ENCODE measurements at regions not wholly inside any gene's neighbourhood (a gene's known extent, or its start where the extent isn't known, plus 50 kb on each side); places are given as distances from the start of the nearest gene placed in this dataset.

DNA sequence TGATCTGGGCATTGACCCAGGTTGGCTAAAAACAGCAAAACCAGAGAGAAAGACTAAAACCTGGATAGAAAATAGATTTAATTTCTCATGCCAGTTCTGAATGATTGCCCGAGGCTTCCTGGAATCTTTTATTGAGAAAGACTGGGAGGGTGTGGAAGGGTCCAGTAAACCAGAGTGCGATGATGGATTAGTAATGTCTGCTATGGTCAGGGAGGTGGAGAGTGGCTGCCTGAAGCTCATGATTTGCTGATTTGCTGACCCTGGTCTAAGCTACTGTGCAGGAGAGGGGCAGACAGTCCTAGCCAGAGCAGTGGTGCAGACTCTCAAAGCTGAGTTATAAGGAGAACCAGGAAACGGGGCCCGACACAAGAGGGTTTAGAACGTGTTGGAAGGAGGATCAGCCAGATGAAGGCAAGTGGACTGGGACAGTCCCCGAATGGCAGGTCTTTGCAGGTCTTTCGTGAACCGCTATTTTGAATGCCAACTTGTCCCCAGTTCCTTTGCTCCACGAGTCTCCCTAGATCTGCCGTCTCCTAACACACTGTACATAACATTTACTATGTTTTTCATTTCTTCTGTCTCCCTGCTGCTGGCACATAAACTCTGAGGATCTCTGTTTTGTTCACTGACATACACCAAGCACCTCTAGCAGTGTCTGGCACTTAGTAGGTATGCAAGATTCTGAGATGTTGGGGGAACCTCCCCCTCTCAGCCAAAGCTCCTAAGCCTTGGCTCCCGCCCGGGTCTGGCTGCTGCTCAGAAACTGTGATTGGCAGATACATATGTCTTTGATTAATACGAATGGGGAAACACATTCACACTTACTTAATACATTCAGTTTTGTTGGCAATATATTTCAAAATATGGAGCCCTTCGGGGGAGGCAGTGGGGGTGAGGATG, 237.3 kb upstream of the TNRC6C start:
- no peak for DNase-seq

DNA sequence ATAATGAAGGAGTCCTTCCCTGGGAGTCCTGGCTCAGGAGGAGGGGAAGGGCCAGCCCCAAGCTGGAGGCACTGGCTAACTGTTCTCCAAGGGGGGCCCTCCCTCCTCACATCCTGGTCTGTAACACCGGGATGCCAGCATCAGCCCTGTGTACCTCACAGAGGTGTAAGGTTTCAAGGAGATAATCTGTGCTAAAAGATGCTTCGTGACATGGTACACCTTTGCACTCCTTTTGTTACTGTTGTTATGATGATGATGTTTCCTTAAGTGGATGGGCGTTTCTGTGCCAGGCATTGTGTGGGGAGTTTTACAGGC, 236.7 kb upstream of the TNRC6C start:
- no peak for DNase-seq

DNA sequence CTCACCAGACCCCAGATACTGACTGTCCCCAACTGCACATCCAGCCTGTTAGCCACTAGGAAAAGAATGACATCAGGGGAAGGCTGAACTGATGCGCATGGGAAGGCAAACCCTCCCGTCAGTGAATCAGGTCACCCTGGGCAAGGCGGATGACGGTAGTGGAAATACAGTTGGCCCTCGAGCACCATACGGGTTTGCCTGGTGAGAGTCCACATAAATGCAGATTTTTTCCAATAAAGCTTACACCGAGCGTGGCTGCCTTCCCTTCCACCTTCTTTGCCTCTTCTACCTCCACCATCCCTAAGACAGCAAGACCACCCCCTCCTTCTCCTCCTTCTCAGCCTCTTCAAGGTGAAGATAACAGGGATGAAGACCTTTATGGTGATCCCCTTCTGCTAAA, 236.1 kb upstream of the TNRC6C start:
- DNase-seq, result no peak

DNA sequence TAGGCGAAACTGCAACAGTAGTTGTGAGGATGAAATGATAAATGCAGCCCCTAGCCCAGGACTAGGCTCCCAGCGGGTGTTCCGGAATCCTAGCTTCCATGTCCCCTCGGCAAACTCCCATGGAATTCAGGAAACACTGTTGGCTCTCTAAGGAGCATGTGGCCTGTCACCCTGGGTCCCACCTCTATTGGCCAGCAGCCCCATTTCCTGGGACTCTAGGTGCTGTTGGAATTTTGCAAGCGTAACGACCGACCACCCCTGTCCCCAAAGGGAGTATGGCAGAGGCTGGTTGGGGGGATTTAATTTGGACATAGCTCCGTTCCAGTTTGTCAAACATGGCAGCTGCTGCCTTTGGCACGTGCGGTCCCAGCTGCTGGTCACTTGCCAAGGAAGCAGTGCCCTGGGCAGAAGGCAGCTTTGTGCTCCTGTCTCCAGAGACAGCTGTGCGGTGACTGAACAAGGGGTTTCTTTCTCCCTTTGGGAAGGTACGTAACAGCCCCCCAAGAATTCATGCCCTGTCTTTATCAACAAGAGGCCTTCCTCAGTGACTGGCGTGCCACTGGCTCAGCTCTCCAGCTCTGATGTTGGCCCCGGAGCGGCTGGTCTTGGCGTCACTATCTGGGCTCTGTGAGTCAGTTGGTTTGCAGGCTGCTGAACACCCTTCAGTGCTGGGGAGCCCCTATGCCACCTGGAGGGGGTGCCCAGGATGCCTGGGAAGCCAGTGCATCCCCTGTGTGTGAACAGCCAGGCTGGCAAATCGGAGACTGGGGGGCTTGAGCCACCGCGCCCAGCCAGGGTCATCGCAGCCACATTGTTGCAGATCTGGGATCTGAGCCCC, 235.2 kb upstream of the TNRC6C start:
- no peak for DNase-seq

DNA sequence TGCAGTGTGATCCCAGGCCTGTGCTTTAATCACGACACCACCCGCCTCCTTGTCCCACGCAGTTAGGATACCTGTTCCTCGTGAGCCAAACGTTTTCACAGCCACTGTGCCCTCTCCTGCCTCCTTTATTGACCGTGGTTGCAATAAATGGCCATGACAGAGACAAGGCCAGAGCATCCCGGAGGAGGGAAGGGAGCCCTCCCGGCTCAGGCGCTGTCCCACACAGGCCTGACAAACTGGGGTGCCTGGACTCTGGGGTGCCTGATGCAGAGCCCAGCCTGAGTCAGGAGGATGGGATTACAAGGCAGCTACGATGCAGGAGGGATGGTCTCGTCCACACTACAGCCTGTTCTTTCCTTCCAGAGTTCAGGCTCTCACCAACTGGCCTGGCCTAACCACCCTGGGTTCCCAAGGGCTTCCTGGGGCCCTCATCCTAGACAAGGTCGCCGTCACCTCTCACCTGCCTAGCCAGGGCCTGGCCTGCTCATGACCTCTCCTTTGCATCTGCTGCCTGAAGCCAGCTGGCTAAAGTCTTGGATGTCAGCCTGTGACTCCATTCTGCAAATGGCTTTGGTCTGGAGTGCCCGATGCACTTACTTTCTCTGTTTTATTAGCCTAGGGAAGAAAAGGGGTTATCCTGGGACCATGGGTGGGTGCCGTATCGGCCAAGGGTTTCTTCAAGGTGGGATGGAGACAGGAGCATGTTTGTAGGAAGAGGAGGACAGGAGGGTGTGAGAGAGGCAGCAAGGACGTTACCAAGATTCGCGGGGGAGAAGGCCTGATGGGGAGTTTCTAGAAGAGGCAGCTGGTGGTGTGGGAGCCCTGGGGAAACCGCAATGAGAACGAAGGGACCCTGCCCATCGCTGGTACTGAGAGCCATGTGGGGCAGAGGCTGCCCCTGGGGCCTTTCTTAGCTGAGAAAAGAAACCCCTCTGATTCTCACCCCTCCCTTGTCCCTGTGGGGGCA, 234.3 kb upstream of the TNRC6C start:
- no peak for DNase-seq

DNA sequence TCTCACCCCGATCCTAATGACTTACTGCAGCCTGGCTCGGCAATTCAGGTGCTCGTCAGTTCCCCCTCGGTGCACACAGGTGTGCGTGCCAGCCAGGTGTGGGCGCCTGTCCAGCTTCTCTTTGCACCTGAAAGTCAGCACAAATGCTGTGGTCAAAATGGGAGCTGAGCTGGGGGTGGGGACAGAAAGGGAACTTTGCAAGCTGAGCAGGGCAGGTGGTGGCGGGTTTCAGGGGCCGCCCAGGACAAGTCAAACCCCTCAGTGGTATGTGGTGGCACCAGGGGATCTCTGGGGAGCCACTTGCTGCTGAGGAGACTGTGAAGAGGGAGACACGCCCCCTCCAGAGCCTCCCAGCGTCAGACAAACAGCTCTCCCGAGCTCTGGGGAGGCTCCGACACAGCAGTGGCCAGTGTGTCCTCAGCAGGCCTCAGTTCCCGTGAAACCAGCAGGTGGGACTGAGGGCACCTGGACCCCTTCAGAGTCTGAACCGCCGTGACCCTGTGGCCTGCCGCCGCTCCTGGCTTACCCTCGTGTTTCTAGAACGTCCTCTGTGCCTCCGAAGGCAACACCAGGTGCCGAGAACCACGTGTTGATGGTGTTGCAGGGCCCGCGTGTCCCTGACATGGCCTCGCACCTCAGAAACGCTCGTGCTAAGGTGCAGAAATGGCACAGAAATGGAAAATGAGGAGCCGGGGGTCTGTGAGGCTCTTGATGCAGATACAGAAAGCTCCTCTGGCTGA, 233.5 kb upstream of the TNRC6C start:
- no peak for DNase-seq

DNA sequence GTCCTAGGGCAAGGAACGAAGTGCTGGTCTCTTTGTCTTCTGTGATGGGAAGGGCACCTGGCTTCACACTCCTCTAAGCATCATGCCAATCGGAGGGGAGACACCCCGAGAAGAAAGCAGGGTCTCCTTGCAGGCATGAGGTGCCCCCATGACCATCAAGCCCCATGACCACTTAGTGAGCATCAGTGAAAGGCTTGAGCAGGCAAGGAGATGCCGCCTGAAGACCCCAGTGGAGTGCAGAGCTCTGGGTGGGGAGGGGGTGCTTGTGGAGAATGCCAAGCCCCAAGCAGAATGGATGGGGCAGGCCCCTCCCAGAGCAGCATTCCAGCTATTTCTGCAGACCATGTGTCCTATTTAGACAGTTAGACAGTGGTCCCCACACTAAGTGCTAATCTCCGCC, 232.7 kb upstream of the TNRC6C start:
- DNase-seq, result no peak

DNA sequence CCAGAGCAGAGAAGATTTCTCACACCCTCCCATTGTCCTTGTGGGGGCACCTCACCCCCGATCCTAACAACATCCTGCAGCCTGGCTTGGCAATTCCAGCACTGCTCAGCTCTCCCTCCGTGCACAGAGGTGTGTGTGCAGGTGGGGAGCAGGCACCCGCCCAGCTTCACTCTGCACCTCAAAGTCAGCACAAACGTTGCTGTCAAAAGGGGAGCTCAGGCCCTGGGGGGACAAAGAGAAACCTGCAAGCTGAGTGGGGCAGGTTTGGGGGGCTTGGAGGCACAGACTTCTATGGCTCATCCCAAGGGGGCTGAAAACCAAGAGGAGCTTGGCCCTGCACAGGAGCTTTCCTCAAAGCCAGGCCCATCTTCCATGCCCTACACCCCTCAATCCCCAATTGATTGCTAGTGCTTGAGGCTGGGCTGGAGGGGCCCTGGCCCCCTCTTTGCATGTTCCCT, 231.9 kb upstream of the TNRC6C start:
- no peak for DNase-seq

DNA sequence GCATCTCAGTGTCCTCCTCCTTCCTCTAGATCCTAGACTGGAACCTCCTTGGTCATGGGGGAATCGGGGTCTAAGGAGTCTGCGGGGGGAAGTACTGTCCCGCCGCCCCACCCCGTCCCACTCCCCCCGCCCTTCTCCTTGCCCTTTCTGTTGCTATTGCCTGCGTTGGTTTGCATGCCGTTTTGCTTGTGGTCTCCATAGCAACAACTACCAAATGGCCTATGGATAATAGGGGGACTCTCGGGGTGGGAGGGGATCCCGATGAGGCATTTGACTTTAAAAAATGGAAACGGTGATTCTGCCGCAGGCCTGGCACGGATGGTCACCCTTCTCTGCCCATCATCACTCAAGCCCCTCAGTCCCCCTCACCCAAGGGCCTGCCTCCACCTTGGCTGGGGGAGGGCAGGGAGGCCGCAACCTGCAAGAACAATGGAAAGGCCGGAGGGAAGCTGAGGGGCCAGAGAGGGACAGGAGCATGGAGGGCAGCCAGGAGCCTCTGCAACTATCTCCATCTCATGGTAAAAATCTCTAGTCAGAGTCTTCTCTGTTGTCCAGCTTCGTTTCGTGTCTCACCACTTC, 231.4 kb upstream of the TNRC6C start:
- no peak for DNase-seq

DNA sequence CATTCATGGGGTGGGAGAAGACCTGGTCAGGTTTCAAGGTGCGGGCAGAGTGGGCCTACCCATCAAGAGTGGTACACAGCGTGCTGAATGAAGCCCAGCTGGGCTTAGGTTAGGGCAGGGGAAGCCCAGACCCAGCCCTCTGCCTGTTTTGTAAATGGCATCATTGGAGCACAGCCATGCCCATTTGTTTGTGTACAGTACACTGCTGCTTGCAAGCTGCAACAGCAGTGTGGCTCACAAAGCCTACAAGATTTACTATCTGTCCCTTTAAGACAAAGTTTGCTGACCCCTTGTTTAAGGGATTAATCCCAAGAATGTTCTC, 230.1 kb upstream of the TNRC6C start:
- DNase-seq, result no peak

DNA sequence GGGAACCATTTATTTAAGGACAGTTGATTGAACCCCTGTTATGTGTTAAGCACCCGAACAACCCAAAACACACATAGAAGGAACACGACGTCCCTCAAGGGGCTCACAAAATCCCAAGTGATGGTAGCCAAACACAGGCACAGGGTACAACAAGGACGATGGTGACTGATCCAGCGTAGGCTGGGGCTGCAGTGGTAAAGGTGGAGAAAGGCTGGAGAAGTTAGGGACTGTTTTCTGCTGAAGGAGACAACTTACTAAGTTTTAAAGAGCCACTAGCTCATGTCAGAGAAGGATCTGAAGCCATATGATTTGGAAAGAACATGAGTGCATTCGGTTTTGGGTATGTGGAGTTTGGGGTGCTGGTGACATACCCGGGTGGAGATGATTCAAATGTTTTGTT, 229.6 kb upstream of the TNRC6C start:
- no peak for DNase-seq

DNA sequence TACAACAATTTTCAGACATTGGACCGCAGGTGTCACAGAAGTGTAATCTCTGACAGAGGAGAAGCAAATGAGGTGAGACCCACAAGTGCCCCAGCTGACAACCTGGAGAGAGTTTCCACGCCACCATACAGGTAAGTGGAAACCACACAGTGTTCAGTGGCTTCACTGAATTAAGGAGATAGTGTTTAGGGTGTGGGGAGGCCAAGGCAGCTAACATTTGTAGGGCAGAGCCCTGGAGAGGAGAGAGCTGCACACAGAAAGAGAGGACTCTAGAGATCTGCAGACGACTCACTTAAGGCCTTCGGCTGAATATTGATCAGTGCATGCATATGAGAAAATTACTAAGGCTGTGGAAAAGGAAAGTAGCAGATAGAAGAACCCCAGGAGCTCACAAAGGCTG, 228.9 kb upstream of the TNRC6C start:
- DNase-seq, result no peak

DNA sequence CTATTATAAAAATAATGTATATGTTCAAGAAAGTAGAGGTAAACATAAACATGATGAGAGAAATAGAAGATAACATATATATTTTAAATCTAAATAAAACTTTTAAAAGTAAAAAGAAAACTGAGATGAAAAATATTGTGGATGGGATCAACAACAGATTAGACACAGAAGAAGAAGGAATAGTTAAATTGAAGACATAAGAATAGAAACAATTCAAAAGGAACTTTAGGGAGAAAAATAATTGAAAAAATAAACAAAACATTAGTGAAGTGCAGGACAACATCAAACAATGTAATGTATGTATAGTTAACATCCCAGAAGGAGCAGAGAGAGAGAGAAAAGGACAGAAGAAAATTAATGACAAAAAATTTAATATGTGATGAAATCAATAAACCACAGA, 228.1 kb upstream of the TNRC6C start:
- no peak for DNase-seq

DNA sequence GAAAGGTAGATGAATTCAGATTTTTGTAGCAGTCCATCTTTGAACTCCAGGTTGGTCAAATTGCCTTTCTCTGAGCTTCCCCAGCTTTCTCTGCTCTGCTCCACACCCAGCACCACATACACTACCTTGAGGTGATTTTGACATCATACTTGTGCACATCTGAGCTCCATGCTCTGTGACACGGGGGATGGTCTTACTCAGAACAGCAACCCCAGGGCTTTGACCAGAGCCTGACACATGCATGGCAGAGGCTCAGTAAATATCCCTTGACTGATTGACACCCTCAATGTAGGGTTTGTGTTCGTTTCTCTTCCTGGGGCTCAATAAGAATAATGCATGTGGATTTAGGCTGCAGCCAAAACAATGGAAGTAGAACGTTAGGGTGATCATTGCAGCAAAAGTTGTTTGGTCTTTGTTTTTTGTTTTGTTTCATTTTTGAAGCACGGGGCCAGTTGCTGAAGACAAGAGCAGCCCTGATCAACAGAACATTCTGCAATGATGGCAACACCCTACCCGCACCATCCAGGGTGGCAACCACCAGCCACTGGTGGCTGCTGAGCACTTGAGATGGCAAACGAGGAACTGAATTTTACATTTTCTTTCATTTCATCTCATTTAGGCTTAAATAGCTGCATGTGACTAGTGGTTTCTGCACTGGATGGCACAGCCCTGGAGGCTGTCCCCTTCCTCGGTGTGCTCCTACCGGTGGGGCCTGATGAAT, 224.8 kb upstream of the TNRC6C start:
- no peak for DNase-seq

DNA sequence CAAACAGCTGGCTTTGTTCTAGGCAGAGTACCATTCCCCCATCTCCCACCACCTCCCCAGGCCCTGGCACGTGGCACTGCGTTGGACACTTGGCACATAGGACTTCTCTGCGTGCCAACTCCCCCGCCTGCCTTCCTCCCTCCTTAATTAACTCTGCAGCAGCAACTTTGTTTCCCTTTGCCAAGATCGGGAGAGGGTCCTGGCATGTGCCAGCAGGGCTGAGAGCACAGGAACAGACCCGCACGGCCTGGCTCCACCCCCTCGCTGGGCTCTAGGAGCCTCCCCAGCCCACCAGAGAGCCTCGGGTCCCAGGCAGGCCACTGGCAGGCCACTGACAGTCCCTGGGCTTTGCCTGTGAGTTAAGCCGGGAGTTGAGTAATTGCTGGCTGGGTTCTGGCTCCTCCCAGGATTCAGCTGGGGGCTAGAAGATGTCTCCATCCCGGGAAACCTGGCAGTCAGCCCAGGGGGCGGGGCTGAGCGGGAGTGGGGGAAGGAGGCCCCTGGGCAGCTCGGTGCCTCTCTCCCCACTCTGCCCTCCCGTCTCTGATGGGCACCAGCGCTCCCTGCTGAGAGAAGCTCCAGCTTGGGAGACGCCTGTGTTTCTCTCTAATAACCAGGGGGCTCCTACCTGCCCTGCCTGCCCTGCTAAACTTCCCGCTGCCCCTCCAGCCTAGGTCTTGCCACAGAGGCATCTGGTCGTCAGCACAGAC, 224.0 kb upstream of the TNRC6C start:
- no peak for DNase-seq

DNA sequence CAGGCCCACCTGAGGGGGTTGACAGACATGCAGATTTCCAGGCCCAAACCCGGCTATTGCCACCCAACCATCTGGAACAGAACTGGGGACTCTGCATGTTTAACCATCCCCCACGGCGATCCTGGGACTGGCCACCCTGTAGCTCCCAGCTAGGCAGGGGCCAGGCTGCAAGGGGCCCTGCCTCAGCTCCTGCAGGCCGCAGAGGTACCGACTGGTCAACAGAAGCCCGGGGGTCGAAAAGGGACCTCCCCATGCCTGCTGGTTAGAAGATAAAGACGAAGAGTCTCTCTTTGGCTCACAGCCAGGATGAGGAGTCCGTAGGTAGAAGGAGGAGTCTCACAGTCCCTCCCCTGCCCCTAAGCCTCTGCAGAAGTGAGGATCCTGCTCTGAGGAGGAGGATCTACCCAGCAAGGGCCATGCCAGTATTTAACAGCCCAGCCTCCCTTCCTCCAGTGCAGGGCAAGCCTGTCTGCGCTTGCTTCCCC, 223.4 kb upstream of the TNRC6C start:
- no peak for DNase-seq

DNA sequence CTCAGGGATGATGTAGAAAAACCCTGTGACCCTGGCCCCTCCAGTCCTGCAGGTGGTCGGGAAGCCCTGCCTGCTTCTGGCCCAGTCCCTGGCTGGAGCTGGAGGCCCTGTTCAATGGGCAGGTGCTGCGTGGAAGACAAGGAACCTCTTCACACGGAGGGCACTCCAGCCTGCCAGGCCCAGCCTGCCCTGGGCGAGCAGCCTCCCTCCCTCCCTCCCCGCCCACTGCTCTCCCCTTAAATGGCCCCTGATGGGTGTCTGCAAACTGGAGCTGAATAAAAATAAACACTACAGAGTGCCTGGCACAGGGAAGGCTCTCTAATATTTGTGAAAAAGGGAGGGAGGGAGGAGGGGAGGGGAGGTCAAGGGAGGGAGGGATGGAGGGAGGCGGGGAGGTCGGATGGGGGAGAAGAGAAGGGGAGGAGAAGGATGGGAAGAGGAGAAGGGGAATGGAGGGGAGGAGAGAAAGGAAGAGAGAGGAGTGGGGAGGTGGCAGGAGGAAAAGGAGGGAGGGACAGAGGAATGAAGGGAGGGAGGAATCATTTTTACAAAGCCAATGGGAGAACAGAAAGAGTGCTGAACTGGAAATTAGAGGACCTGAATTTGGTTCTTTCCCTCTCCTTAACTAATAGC, 222.8 kb upstream of the TNRC6C start:
- DNase-seq, result no peak

DNA sequence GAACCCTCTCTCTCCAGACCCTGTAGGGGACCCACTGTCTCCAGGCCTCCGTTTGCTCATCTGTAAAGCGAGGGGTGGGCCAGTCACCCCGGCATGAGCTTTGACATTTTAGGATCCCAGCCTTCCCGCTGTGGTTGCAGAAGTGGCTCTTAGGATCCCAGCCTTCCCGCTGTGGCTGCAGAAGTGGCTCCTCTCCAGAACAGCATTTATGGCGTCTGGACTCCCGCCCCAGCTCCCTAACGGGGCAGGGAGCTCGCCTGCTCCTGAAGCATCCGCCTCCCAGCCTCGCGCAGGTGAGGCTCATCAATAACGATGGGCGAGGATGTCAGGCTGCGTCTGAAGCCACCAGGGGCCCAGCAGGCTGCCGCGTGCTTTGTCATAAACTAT, 222.3 kb upstream of the TNRC6C start:
- DNase-seq, result no peak

DNA sequence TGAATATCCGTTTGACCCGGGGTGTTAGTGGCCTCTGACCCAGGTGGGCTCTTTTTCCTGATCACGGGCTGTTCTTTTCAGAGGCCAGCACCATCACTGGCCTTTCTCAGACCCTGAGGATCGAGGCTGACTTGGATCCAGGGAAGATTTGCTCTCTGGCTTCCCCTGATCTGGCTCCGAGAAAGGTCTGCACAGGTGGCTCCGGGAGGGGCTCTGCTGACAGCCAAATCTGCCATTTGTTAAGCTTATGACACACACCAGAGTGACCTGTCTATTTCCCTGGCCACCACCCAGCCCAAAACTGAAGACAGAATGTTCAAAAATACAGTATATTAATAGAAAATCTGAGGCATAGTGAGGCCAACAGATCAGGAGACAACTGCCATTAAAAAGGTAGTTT, 221.8 kb upstream of the TNRC6C start:
- no peak for DNase-seq
